C4-2B (cell line): ENCODE measurements at regions not wholly inside any gene's neighbourhood (a gene's known extent, or its start where the extent isn't known, plus 50 kb on each side); places are given as distances from the start of the nearest gene placed in this dataset.

Experiments used
- ZFX ChIP-seq: fragments of 450-650 bp; IDR thresholded peaks from 2 replicates; pipeline ENCODE4 v1.6.1; 2017
- TF ChIP-seq, protein P1 (sequence below): fragments of 450-650 bp; conservative IDR thresholded peaks from 2 replicates; pipeline ENCODE4 v1.5.1; 2017; ENCODE audit warnings: mild to moderate bottlenecking

DNA sequence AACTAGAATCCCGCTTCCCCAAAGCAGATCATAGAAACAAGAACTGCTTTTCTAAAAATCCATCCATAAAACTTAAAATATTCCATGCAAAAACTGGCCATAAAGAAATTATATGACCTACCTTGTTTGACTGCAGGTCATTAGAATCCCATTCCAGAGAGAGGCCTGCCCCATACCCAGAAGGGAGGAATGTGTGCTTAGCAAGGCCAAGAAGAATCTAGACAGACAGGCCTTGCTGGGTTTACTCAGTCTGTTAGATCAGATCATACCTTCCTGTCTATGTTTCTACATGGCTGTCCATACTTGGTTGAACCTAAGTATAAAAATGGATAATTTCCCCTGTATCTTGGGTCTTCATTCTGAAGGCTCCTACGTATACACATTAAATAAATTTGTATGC lies 358.8 kb upstream of the TRPC7 start:
- TF ChIP-seq, protein P1, sequence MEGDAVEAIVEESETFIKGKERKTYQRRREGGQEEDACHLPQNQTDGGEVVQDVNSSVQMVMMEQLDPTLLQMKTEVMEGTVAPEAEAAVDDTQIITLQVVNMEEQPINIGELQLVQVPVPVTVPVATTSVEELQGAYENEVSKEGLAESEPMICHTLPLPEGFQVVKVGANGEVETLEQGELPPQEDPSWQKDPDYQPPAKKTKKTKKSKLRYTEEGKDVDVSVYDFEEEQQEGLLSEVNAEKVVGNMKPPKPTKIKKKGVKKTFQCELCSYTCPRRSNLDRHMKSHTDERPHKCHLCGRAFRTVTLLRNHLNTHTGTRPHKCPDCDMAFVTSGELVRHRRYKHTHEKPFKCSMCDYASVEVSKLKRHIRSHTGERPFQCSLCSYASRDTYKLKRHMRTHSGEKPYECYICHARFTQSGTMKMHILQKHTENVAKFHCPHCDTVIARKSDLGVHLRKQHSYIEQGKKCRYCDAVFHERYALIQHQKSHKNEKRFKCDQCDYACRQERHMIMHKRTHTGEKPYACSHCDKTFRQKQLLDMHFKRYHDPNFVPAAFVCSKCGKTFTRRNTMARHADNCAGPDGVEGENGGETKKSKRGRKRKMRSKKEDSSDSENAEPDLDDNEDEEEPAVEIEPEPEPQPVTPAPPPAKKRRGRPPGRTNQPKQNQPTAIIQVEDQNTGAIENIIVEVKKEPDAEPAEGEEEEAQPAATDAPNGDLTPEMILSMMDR: no peak
- no peak for TF ChIP-seq ZFX
